Left colon (tissue), 2 donors: ENCODE measurements at regions not wholly inside any gene's neighbourhood (a gene's known extent, or its start where the extent isn't known, plus 50 kb on each side); places are given as distances from the start of the nearest gene placed in this dataset.
"Not testable (repeated sequence)": the region's sequence is repeated elsewhere in the genome, so short reads cannot be mapped to it uniquely, and the experiment has no call there.

Experiments
- ATAC-seq: fragments of 200-7000 bp; cut with Tn5 transposase; one replicate; pipeline ENCODE4 v1.9.1; 2020; ENCODE audit warnings: mild to moderate bottlenecking, moderate library complexity
- DNase-seq, 2 donors: peaks; one replicate each; pipeline ENCODE4 v3.0.0-alpha.2; 2020
- intact Hi-C, 2 donors: fragments of 100-400 bp; cut with DNase I in 1 of 2; cut with micrococcal nuclease in 1 of 2; formaldehyde crosslinking; loops; one replicate each; pipeline versions ENCODE4 v1.11.2 to v1.14.0; 2022; cut with DNase I, micrococcal nuclease
- donor health status: DM: no; HTN: no; CAD: no.
- donor health status: DM: yes; HTN: yes; CAD: no.

GRCh38 chr9:117839862-117840261, 135.7 kb downstream of the TLR4 start:
- ATAC-seq (no peak), DNase-seq (no peak)
- intact Hi-C loops = no loop called here

GRCh38 chr9:117851836-117852461, 147.7 kb downstream of the TLR4 start:
- not testable (repeated sequence) for DNase-seq

GRCh38 chr9:117858561-117858960, 154.4 kb downstream of the TLR4 start:
- no peak for DNase-seq
- intact Hi-C loops = no loop called here
- no peak for ATAC-seq

More at GRCh38 chr9:117851836-117852461, 147.7 kb downstream of the TLR4 start:
- intact Hi-C loops, ATAC-seq: not testable (repeated sequence)

GRCh38 chr9:117860849-117861248, 156.6 kb downstream of the TLR4 start:
- no peak for ATAC-seq
- intact Hi-C loops = no loop called here
- no peak for DNase-seq

- no peak for DNase-seq
- intact Hi-C loops = no loop called here
- ATAC-seq = no peak
These were observed 160.3 kb downstream of the TLR4 start for GRCh38 chr9:117864385-117865057.

- intact Hi-C loops = no loop called here
- ATAC-seq (no peak), DNase-seq (no peak)
These were observed 164.4 kb downstream of the TLR4 start for GRCh38 chr9:117868594-117868993.

- DNase-seq = no peak
- ATAC-seq = peak; percentile 37
- intact Hi-C loops = no loop called here
These were observed 165.1 kb downstream of the TLR4 start for GRCh38 chr9:117869287-117869686.

GRCh38 chr9:117869712-117870111, 165.5 kb downstream of the TLR4 start:
- no peak for ATAC-seq
- intact Hi-C loops = no loop called here
- DNase-seq = no peak

GRCh38 chr9:117873664-117874063, 169.5 kb downstream of the TLR4 start:
- intact Hi-C loops = no loop called here
- DNase-seq (no peak), ATAC-seq (no peak)

GRCh38 chr9:117875886-117876285, 171.7 kb downstream of the TLR4 start:
- no peak for DNase-seq
- intact Hi-C loops = no loop called here
- no peak for ATAC-seq

- DNase-seq = no peak
- no peak for ATAC-seq
- intact Hi-C loops = no loop called here
These were observed 178.0 kb downstream of the TLR4 start for GRCh38 chr9:117882171-117882570.

GRCh38 chr9:117886616-117887015, 182.4 kb downstream of the TLR4 start:
- intact Hi-C loops = no loop called here
- ATAC-seq (no peak), DNase-seq (no peak)

GRCh38 chr9:117887383-117887782, 183.2 kb downstream of the TLR4 start:
- intact Hi-C loops = no loop called here
- DNase-seq (no peak), ATAC-seq (no peak)

GRCh38 chr9:117887941-117888340, 183.7 kb downstream of the TLR4 start:
- DNase-seq (no peak), ATAC-seq (no peak)
- intact Hi-C loops = no loop called here

- ATAC-seq (no peak), DNase-seq (no peak)
- intact Hi-C loops = loop anchor here in 1 of 2 donors (10.0 kb wide), 1 partner anchor 51 kb away; no protein-coding TSS in a partner anchor
These were observed 199.2 kb downstream of the TLR4 start for GRCh38 chr9:117903453-117903852.

GRCh38 chr9:117906763-117907162, 202.6 kb downstream of the TLR4 start:
- ATAC-seq = no peak
- intact Hi-C loops = loop anchor here in 1 of 2 donors (10.0 kb wide), 1 partner anchor 48 kb away; no protein-coding TSS in a partner anchor
- no peak for DNase-seq

- no peak for DNase-seq
- ATAC-seq = no peak
- intact Hi-C loops = loop anchor here in 1 of 2 donors (10.0 kb wide), 1 partner anchor 47 kb away; no protein-coding TSS in a partner anchor
These were observed 203.2 kb downstream of the TLR4 start for GRCh38 chr9:117907420-117907819.

GRCh38 chr9:117916291-117916690, 212.1 kb downstream of the TLR4 start:
- ATAC-seq (no peak), DNase-seq (no peak)
- intact Hi-C loops = no loop called here

GRCh38 chr9:117917873-117918272, 213.7 kb downstream of the TLR4 start:
- intact Hi-C loops = no loop called here
- ATAC-seq (no peak), DNase-seq (no peak)

- no peak for ATAC-seq
- no peak for DNase-seq
- intact Hi-C loops = no loop called here
These were observed 215.3 kb downstream of the TLR4 start for GRCh38 chr9:117919538-117919937.
